T follicular helper cell (primary cell): ENCODE measurements at regions not wholly inside any gene's neighbourhood (a gene's known extent, or its start where the extent isn't known, plus 50 kb on each side); places are given as distances from the start of the nearest gene placed in this dataset.
"Not testable (repeated sequence)": the region's sequence is repeated elsewhere in the genome, so short reads cannot be mapped to it uniquely, and the experiment has no call there.

Source experiments
- DNase-seq: peaks from one replicate; pipeline ENCODE4 v3.0.0-alpha.2; 2020; ENCODE audit warnings: low read depth

DNA sequence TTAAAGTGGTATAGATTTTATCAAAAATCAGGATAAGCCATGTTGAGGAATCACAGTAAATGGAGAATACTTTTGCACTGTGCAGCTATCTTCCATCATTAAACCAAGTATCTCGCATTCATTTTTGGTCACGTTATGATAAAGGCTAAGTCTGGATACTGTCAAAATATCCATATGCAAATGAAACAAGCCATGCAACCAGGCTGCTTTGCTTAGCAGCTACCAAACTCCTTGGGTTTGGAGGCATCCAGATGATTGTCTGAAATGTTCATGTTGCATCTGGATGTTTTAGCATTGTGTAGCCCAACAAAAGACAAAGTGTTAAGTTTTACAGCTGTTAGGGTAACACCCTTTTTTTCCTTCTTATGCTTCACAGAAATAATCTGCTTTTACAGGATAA, 322.9 kb upstream of the MDFIC2 start:
- DNase-seq = no peak

DNA sequence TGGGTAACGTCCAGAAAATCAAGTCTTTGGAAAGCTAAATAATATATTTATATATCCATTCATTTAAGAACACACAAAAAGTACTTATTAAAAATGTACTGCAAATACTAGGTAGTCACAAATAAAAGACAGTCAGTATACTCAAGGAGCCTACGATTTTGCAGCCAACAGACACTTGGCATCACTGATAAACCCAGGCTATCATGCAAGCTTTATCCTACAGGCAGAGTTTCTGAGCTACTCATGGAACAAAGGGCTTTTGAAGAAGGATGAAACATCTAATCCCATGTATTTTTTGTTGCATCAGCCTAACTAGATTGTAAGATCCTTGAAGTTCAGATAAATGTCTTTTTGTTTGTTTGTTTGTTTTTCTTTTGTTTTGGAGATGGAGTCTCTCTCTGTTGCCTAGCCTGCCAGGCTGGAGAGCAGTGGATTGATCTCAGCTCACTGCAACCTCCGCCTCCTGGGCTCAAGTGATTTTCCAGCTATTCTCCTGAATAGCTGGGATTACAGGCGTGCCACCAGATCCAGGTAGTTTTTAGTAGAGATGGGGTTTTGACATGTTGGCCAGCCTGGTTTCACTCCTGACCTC, 319.4 kb upstream of the MDFIC2 start:
- DNase-seq = no peak

DNA sequence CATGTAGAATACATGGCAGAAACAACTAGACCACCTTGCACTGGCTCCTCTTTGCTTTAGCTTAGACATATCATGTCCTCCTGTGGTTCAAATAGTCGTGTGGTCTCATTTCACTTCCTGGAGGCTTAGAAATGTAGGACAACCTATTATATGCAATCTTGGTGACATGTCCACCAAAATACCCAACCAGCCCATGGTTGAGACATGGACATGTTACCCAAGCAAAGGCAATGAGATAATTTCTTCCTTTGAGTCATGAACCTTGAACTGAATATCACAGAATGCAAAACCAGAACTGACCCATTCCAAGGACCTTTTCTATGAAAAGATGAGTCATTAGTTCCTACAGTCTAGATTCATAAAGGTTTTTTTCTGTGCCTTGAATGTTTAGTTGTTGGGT, 309.0 kb upstream of the MDFIC2 start:
- no peak for DNase-seq

DNA sequence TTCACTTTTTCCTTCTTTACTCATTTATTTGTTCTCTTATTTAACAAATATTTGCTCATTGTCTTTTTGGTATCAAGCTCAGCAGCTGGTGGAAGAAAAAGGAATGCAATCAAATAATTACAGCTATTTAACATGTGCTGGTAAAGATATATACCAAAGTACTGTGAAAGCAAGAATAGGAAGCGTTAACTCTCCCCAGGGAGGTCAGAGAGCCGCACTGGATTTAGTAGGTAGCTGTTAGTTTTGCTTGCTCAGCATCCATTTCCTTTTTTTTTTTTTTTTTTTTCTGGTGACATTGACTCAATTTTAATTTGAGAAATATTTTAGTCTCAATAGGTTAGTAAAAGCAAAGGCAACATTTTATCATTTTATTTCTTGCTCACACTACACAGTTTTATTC, 308.5 kb upstream of the MDFIC2 start:
- no peak for DNase-seq

DNA sequence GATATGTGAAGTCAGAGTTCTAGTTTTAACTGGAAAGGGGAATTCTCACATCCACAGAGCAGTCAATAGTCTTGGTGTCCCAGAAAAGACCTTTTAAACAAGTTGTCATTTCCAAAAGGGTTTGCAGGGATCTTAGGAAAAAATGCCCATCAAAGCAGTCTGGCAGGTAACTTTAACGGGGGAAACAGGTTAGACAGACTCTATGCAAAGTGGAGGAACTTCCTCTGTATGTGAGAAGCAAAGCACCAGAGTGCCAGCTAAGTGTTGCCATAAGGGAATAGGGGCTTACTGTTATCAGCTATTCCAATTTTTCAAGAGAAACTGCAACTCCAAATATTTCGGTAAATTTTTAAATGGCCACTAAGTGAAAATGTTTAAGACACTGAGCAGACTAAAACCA, 307.9 kb upstream of the MDFIC2 start:
- no peak for DNase-seq

DNA sequence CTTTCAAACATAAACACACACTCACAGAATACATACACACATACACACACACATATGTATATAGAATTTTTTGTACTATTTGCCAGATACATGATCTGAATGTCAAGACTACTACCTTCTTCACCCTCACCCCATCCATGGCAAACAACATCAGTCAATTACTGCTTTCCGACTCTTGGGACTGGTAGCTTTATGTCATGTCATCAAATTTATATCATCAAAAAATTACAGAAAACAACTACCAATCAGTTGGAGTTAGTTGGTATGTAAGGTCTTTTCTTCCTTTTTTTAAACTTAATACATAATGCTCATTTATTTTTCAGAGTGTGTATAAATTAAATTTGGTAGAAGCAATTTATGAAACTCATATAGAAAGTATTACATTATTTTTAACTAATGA, 305.7 kb upstream of the MDFIC2 start:
- no peak for DNase-seq

DNA sequence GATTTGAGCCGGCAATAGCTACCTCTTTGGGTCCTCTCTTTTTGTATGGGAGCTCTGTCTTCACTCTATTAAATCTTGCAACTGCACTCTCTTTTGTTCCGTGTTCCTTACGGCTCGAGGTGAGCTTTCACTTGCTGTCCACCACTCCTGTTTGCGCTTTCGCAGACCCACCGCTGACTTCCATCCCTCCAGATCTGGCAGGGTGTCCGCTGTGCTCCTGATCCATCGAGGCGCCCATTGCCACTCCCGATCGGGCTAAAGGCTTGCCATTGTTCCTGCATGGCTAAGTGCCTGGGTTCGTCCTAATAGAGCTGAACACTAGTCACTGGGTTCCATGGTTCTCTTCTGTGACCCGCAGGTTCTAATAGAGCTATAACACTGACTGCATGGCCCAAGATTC, 304.9 kb upstream of the MDFIC2 start:
- not testable (repeated sequence) for DNase-seq

DNA sequence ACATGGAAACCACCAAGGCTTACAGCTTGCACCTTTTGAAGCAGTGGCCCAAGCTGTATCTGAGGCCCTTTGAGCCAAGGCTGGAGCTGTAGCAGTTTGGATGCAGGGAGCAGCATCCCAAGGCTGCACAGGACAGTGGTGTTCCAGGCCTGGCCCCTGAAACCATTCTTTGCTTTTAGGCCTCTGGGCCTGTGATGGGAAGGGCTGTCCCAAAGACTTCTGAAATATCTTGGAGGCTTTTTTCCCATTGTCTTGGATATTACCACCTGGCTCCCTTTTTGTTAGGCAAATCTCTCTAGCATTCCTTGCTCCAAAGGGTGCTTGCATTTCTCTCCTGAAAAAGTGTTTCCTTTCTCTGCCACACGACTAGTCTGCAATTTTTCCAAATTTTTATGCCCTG, 302.8 kb upstream of the MDFIC2 start:
- DNase-seq = no peak

DNA sequence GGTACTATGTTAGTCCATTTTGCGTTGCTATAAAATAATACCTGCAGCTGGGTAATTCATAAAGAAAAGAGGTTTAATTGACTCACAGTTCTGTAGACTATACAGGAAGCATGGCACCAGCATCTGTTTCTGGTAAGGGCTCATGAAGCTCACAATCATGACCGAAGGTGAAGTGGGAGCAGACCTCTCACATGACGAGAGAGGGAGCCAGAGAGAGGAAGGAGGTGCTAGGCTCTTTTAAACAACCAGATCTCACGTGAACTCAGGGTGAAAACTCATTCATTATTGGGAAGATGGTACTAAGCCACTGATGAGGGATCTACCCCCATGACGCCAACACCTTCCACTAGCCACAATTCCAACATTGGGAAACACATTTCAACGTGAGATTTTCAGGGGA, 301.7 kb upstream of the MDFIC2 start:
- no peak for DNase-seq

DNA sequence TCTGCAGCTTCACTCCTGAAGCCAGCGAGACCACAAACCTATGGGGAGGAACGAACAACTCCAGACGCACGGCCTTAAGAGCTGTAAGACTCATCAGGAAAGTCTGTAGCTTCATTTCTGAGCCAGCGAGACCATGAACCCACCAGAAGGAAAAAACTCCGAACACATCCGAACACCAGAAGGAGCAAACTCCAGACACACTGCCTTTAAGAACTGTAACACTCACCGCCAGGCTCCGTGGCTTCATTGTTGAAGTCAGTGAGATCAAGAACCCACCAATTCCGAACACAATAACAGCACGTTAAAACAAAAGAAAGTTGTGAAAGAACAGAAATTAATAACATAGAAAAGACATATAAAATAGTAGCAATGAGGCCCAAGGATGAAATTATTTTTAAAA, 300.5 kb upstream of the MDFIC2 start:
- DNase-seq = no peak

DNA sequence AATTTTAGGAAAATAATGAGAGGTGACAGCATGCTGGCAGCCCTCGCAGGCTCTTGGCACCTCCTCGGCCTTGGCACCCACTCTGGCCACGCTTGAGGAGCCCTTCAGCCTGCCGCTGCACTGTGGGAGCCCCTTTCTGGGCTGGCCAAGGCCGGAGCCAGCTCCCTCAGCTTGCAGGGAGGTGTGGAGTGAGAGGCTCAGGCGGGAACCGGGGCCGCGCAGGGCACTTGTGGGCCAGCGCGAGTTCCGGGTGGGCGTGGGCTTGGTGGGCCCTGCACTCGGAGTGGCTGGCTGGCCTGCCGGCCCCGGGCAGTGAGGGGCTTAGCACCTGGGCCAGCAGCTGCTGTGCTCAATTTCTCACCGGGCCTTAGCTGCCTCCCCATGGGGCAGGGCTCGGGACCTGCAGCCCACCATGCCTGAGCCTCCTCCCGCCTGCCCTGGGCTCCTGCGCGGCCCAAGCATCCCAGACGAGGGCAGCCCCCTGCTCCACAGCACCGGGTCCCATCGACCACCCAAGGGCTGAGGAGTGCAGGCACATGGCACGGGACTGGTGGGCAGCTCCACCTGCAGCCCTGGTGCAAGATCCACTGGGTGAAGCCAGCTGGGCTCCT, 299.3 kb upstream of the MDFIC2 start:
- DNase-seq = not testable (repeated sequence)

DNA sequence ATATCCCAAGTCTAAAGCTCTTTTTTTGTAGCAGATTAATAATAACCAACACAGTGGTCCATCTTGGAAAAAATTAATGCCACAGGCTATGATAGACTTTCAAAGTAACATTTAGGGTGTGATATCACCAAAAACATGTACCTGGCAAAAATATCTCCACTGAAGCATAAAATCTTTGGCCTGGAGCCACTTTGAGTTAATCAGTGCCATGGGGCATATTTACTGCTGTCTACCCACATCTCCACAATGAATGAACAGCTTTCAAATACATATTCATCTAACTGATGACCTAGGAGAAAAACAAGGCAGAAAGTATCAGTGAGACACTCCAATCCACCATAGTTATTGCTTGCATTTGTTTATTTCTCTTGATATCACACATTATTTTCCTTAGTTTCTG, 296.0 kb upstream of the MDFIC2 start:
- DNase-seq = no peak

DNA sequence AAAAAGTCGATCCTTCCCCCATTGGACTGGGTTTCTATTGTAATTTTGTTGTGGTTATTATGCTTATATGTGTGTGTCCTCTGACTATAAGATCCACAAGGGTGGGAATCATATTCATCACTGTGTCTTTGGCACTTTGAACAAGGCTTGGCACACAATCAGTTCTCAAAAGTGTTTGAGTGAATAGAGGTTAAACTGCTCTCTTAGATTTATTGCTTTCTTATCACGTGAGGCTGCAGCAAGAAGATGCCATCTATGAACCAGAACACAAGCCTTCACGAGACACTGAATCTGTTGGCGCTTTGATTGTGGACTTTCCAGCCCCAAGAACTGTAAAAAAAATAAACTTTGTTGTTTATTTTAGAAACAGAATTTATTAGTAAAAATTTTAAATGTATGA, 295.0 kb upstream of the MDFIC2 start:
- DNase-seq = no peak

DNA sequence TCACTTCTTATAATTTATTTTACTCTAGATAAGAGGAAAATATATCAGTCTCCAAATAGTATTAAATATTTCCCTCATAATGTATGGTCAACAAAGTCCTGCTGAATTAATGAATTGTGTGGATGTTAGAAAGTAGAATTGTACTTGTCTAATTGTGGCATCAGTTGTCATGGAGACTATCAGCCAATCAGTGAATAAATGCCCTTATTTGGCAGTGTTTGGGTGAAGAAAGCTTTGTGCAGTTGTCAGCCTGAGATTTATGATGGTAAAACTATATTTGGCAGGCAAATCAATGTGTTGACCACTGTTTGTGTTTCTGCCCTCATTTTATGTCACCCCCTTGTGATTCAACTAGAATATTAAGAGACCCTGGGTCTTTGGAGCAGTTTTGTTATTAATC, 293.6 kb upstream of the MDFIC2 start:
- no peak for DNase-seq

DNA sequence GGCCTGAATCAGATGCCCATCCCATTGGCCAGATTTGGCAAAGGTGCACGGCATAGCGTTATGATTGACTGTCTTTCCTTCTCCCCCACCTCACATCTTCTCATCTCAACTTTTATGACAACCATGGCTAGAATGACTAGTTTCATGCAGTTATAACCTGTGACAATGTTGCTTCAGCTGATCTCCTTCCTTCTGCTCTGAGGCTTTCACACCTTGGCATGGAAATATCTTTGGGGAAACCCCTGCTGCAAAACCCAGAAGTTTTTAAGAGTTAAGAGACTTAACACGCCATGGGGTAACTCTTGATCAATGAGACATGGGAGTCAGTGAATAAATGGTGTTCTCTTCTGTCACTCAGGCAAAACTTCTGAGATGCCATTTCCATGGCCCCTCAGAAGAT, 290.7 kb upstream of the MDFIC2 start:
- no peak for DNase-seq

DNA sequence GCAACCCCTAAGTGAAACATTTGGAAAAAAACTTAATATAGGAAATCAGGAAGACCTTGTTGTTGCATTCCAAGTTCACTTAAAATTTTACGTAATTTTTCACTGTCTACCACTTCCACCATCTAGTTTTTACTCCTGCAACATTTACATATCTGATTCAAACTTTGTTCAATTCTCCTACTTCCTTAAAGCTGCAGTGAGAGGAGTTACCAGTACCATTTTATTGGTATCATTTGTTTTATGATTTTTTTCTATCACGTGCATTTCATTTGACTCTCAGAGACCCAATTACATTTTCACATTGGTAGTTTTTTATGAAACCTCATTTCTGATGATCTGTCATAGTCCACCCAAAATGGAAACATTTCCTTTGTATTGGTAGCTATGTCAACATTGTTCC, 284.9 kb upstream of the MDFIC2 start:
- no peak for DNase-seq

DNA sequence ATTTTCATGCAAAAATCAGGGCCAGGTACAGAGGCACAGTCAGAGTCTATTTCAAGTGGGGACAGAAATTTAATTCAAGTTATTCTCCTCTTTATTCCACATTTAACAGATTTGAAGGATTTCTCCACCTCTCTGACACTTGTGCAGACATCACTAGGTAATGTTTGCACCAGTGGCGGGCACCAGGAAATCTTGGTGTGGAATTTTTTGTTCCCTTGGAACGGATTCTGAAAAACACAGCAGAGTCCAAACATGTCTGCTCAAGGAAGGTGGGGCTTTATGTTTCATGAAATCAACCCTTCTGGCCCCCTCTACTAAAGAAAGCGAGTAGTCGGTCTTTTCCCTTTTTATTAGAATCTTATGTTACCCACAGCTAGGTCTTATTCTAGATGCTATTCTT, 271.2 kb upstream of the MDFIC2 start:
- DNase-seq = no peak

DNA sequence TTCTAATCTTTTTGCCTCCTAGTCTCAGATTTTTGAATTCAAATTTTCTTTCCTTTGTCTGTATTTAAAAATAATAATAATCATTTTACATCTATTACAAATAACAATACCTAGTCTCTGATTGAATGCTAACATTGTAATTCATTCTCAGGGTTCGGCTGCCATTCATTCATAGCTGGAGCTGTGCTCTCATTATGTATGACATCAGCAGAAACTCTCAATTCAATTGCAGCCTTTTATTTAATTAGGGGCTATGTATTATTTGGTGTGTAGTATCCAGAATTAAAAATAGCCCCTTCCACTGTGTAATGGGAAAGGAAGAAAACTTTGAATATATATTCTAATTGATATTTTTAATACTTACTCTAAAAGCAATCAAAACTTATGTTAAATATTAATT, 270.4 kb upstream of the MDFIC2 start:
- DNase-seq = no peak

DNA sequence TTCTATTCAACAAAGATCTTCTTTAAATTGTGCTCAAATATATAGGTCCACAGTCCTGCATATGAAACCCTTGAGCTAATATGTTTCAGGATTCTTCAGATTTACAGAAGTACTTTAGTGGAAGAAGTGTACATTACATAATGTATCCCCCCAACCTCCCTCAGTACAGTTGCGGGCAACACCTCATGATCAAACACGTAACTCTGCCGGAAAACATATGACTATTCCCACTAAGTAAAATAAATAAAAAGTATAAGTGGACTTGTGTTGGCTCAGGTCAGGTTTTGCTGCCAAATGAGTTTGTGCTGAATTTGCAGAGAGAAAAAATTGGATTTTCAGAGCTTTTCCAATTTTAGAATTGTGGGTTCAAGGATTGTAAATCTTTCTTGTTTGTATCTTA, 267.6 kb upstream of the MDFIC2 start:
- no peak for DNase-seq

DNA sequence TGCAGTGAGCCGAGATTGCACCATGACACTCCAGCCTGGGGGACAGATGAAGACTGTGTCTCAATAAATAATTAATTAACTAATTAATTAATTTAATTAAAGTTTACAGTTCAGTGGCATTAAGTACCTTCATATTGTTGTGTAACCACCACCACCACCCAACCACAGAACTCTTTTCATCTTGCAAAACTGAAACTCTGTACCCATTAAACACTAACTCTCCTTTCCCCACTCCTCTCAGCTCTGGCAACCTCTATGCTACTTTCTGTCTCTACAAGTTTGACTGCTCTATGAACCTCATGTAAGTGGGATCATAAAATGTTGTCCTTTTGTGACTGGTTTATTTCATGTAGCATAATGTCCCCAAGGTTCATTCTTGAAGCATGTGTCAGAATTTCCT, 259.3 kb upstream of the MDFIC2 start:
- no peak for DNase-seq

DNA sequence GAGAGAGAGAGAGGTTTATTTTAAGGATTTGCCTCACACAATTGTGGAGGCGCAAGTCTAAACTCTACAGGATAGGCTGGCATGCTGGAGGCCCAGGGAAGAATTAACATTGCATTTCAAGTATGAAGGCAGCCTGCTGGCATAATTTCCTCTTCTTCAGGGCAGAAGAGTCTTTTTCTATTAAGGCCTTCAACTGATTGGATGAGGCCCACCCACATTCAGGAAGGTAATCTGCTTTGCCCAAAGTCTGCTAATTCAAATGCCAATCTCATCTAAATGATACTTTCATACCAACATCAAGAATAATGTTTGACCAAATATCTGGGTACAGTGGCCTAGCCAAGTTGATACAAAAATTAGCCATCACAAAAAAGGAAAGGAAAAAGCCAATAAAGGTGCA, 258.1 kb upstream of the MDFIC2 start:
- DNase-seq = no peak

DNA sequence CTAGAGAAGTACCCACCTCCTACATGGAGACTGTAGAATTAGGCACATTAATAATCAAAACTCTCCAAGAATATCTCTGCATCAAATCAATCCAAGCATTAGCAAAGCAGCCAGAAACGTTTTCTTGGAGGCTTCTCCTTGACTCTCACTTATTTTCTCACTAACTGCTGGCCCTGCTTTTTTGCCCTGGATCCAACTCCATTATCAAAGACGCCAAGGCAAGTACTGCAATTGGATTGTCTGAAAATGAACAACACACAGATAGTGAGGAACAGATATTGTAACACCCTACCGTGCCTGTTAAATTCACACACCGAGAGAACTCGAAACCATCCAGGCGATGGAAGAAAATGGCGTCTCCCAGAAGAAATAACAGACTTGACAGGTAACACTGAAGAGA, 256.2 kb upstream of the MDFIC2 start:
- no peak for DNase-seq

DNA sequence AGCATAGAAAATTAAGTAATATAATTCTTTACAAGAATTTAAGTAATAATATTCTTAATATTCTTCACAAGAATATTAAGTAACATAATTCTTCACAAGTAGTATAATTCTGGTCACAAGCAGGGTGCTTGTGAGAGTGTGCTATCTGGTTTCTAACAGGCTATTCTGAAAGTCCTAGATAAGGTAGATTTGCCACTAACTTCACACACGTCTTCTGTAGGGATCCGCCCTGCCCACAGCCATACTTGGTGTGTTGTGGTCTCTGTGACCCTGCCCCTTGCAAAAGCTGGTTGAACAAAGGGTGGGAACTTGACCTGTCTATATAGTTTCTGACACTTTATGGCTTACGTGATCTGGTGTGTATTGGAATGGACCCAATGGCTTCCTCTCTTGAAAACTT, 253.4 kb upstream of the MDFIC2 start:
- no peak for DNase-seq

DNA sequence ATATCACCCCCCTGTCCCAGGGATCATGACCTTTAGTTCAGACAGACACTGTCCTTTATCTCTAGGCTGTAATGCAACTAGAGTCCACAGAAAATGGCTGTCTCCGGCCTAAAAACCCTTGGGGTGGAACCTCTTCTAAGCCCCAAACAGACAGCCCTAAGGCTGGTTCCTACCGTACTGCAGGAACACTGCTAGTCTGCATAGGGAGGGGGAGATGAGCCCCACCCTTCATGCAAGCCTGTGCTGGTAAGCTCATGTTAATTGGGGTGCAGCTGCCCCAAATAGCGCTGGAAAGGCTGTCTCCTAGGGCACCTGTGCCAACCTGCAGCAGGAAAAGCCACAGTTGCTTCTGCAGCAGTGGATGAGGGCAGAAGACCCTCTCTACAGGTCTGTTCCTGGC, 252.1 kb upstream of the MDFIC2 start:
- DNase-seq = no peak

DNA sequence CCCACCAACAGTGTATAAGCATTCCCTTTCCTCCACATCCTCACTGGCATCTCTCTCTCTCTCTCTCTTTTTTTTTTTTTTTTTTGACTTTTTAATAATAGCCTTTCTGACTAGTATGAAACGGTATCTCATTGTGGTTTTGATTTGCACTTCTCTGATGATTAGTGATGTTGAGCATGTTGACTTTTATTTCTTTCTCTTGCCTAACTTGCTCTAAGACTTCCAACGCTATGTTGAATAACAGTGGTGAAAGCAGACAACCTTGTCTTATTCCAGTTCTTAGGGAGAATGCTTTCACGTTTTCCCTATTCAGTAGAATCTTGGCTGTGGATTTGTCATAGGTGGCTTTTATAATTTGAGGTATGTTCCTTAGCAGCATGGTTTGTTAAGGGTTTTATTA, 249.4 kb upstream of the MDFIC2 start:
- DNase-seq = no peak
